DMS114 treated with DMSO at 0.1 percent for 48 hours (cell line): ENCODE measurements at regions not wholly inside any gene's neighbourhood (a gene's known extent, or its start where the extent isn't known, plus 50 kb on each side); places are given as distances from the start of the nearest gene placed in this dataset.
"Not testable (repeated sequence)": the region's sequence is repeated elsewhere in the genome, so short reads cannot be mapped to it uniquely, and the experiment has no call there.

Experiments used
- DNase-seq: peaks from one replicate; lab custom pipeline; 2025; ENCODE audit not compliant: unreplicated experiment; lab: John Stamatoyannopoulos, UW

DNA sequence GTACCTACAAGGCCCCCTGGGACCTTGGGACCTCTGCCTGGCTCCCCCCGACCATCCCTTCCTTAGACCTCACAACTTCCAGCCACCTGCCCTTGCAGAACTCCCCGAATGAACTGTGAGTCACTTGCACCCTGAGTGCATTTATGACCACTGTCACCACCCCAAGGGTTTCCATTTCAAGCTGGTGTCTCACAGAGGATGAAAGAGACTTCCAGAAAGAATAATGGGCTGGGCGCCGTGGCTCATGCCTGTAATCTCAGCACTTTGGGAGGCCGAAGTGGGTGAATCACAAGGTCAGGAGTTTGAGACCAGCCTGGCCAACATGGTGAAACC lies 124.5 kb upstream of the CIBAR2 start:
- DNase-seq, result no peak

GRCh38 chr16:85237817-85238216 lies 125.5 kb upstream of the CIBAR2 start:
- DNase-seq, result no peak

- peak; percentile 30 for DNase-seq
Observed at GRCh38 chr16:85238233-85238647, 126.0 kb upstream of the CIBAR2 start.

GRCh38 chr16:85239239-85239638 lies 127.0 kb upstream of the CIBAR2 start:
- no peak for DNase-seq

GRCh38 chr16:85239871-85240270 lies 127.6 kb upstream of the CIBAR2 start:
- DNase-seq, result no peak

- DNase-seq, result no peak
Observed at GRCh38 chr16:85240982-85241924, 129.0 kb upstream of the CIBAR2 start.

GRCh38 chr16:85242140-85242539 lies 129.9 kb upstream of the CIBAR2 start:
- no peak for DNase-seq

DNA sequence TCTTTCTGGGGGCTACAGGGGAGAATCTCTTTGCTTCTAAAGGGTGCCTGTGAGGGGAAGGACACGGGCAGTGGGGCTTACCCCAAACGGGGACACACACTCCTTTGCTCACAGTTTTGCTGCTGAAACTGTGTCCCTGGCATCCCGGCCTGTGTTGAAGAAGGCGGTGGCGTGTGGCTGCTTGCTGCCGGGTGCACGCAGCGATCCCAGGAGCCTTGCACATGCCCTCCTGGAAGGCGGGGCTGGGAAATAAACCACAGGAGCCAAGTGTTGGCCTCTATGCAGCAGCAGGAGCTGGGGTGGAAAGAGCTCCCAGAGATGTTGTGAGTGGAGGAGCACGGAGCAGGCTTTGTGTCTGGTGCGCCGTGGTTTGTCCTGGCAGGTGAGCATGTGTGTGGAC lies 131.0 kb upstream of the CIBAR2 start:
- no peak for DNase-seq

GRCh38 chr16:85244452-85244851 lies 132.2 kb upstream of the CIBAR2 start:
- not testable (repeated sequence) for DNase-seq

DNA sequence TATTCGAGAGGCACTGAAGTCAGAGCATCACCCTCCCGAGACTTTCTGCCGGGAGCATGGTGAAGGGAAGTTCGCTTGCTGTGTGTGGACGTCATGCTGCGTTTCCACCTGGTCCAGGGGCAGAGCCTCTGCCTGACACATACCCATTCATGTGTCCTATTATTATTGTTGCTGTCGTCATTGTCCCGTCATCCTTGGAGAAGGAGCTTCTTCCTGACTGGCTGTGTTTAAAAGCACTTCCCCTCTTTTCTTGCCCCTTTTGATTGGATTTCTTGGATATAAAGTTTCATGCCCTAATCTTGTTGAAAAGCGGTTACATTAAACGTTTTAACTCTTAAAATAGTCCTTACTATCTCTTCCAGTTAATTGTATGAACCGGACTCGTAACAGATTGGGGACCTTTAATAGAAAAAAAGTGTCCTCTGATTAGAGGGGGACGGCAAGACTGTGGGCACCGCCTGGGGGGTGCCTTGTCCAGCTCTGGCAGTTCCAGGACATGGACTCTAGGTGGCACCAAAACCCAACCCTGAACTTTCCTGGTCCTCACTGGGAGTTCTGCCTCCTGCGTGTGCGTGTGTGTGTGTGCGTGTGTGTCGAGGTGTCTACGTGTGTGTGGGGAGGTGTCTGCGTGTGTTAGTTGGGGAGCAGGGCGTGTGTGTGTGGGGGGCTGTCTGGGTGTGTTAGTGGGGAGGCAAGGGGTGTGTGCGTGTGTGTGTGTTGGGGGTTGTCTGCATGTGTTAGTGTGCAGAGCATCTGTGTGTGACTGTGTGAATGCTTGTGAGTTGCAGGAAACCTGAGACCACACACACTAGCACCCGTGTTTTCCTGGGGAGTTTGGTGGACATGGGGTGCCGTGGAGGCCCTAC lies 133.3 kb upstream of the CIBAR2 start:
- peak; percentile 55 for DNase-seq

DNA sequence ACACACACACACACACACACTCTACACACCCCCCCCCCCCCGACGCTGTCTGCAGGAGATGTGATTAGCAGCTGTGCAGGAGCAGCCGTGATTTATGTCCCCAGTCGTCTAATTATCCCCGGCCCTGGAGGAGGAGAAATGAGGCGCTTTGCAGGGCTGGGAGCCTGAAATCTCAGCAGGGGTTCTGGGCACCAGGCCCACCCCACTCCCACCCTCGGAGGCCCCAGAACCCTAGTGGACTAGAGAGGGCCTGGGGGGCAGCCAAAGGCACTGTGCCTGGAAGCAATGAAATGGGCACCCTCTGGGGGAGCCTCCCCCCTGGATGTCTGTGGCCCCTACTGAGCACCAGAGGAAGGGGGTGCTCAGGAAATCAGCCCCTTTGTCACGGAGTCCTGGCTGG lies 134.2 kb upstream of the CIBAR2 start:
- DNase-seq, result no peak

DNA sequence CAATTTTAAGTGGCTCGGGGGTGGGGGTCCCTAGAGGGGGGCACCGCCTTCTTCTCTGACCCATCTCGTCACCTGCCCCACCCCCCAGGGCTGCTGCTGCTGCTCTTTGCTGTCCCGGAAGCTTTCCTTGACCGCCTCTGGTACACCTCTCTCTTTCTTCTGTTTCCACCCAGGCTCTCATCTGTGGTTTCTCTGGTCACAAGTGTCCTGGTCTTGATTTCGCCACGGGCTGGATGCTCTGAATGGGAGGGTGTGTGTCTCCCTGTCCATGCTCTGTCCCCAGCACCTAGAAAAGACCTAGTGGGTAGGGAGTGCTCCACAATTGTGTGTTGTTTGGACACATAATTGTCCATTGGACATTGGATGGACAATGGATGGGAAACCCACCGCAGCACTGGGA lies 134.7 kb upstream of the CIBAR2 start:
- no peak for DNase-seq

GRCh38 chr16:85248342-85248741 lies 136.1 kb upstream of the CIBAR2 start:
- DNase-seq, result no peak

- DNase-seq, result no peak
Observed at GRCh38 chr16:85248857-85249256, 136.6 kb upstream of the CIBAR2 start.

DNA sequence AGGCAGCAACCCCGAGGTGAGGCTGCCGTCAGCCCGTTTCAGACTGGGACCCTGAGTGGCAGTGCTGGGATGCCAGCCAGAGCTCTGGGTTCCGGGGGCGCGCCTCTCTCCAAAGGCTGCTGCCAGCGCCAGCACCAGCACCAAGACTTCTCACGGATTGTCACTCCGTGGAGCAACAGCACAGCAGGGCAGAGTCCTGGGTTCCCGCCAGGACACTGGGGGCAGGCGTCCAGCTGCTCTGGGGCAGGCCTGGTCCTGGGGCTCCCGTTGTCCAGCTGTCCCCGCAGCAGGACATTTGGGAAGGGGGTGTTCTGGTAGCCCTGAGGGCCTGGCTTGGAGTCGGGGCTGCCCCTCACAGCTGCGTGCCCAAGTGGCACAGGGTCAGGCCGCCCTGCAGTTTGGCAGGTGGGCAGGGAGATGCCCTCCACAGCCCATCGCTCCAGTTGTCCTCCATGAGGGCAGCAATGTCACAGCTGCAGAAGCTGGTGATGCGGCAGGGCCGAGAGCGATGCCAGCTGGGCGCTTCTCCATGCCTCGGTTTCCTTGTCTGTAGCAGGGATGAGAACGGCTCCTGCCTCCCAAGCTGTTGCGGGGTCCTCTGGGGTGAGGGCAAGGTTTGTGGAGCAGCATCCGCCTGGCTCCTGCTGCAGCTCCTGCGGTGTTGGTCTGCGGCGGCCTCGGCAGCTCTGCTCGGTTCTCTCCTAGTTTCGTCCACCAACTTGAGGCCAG lies 137.3 kb upstream of the CIBAR2 start:
- no peak for DNase-seq

DNA sequence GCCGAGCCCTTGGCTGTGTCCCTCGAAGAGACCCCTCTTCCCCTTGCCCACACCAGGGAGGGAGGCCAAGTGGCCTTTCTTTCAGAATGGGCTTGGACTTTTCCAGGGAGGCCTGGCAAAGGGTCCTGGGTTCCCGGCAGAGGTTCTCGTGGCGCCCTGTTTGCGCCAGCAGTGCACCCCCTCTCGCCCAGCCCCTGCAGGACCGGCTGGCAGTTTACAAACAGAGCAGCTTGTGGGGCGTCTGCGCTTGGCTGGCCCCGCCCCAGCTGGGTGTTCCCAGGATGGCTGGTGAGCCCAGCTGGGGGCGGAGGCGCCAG lies 137.8 kb upstream of the CIBAR2 start:
- no peak for DNase-seq

GRCh38 chr16:85250609-85251223 lies 138.4 kb upstream of the CIBAR2 start:
- no peak for DNase-seq

GRCh38 chr16:85251225-85251760 lies 139.0 kb upstream of the CIBAR2 start:
- DNase-seq, result no peak

DNA sequence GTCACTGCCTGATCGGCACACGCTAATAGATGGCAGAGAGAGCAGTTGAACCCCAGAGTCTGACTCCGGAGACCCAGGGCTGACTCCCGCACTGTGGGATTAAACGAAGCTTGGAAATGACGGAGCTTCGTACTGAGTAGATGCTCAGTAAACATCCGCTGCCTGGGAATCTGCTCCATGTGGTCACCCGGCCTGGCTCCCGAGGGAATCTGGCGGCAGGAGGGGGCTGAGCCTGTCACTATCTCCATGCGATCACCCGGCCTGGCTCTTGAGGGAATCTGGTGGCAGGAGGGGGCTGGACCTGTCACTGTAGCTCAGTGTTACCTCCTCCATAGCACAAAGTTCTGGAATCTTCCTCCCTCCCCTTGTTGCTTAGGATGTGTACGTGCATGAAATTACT lies 139.7 kb upstream of the CIBAR2 start:
- no peak for DNase-seq

GRCh38 chr16:85252461-85252860 lies 140.2 kb upstream of the CIBAR2 start:
- DNase-seq, result no peak
